ENCODE measurements at regions not wholly inside any gene's neighbourhood (a gene's known extent, or its start where the extent isn't known, plus 50 kb on each side); places are given as distances from the start of the nearest gene placed in this dataset.
A peak's percentile ranks its signal among the peaks of the same experiment; 100 is the strongest.

- peak; percentile 27 to 62 for TF ChIP-seq CTCF (conservative IDR thresholded peaks at IDR 0.05 in 1 of 2, IDR thresholded peaks at IDR 0.05 in 1 of 2; ENCODE audit: extremely low read depth in 1 of 2, insufficient read depth in 1 of 2, low read depth in 1 of 2, low read length in 2 of 2)
- no peak for TF ChIP-seq EZH2 (IDR thresholded peaks at IDR 0.05; ENCODE audit: borderline replicate concordance, low read length)
These were observed 841.9 kb upstream of the ACO1 start for GRCh38 chr9:31542384-31543055.

Measured in mammary epithelial cell (primary cell).